DOHH2 (cell line): ENCODE measurements at regions not wholly inside any gene's neighbourhood (a gene's known extent, or its start where the extent isn't known, plus 50 kb on each side); places are given as distances from the start of the nearest gene placed in this dataset.

Source experiments
- EZH2phosphoT487 ChIP-seq: fragments of 200-600 bp; sonication (generic); IDR thresholded peaks from 2 replicates; pipeline ENCODE4 v1.6.1; 2017; ENCODE audit warnings: borderline replicate concordance, mild to moderate bottlenecking, antibody characterized with exemption, low read length, moderate library complexity, mixed read lengths
- TF ChIP-seq, protein P1 (sequence below): fragments of 200-600 bp; sonication (generic); IDR thresholded peaks from one replicate; pipeline ENCODE4 v1.5.1; 2014; ENCODE audit warnings: antibody characterized with exemption, mild to moderate bottlenecking, low read depth, low read length; ENCODE audit not compliant: poor library complexity, severe bottlenecking

DNA sequence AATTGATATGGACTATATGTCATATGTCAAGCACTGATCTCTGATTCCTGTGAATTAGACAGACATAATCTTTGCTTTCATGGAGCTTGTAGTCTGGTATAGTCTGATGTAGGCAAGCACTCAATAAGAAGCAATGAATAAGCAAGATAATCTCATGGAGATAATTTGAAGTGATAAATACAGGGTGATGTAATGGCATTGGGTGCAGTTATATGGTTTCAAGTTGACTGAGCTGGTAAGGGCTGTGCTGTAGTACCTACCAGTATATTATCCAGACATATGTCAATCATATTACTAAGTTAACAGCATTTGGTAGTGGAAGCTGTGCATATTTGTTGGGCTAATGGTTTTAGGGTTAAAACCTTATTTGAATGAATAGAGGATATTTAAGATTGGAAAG, 117.5 kb upstream of the PRPS1L1 start:
- TF ChIP-seq, protein P1, sequence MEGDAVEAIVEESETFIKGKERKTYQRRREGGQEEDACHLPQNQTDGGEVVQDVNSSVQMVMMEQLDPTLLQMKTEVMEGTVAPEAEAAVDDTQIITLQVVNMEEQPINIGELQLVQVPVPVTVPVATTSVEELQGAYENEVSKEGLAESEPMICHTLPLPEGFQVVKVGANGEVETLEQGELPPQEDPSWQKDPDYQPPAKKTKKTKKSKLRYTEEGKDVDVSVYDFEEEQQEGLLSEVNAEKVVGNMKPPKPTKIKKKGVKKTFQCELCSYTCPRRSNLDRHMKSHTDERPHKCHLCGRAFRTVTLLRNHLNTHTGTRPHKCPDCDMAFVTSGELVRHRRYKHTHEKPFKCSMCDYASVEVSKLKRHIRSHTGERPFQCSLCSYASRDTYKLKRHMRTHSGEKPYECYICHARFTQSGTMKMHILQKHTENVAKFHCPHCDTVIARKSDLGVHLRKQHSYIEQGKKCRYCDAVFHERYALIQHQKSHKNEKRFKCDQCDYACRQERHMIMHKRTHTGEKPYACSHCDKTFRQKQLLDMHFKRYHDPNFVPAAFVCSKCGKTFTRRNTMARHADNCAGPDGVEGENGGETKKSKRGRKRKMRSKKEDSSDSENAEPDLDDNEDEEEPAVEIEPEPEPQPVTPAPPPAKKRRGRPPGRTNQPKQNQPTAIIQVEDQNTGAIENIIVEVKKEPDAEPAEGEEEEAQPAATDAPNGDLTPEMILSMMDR = no peak
- TF ChIP-seq EZH2phosphoT487 = no peak
